Nephron (organoid): ENCODE measurements at regions not wholly inside any gene's neighbourhood (a gene's known extent, or its start where the extent isn't known, plus 50 kb on each side); places are given as distances from the start of the nearest gene placed in this dataset.

Experiments
- H3K27ac Mint-ChIP-seq, 3 experiments: 2 replicates each; pipeline ENCODE4 v1.8.0; 2020; ENCODE audit warnings: mixed read lengths in 3 of 3, mild to moderate bottlenecking in 2 of 3, moderate library complexity in 1 of 3
- H3K27me3 Mint-ChIP-seq: 2 replicates; pipeline ENCODE4 v1.8.0; 2021; ENCODE audit warnings: low read depth, mild to moderate bottlenecking, moderate library complexity, mixed read lengths
- H3K36me3 Mint-ChIP-seq: 2 replicates; pipeline ENCODE4 v1.8.0; 2020; ENCODE audit warnings: low read depth, mixed read lengths
- H3K4me1 Mint-ChIP-seq: 2 replicates; pipeline ENCODE4 v1.8.0; 2020; ENCODE audit warnings: mixed read lengths
- H3K4me3 Mint-ChIP-seq, 3 experiments: 2 replicates each; pipeline ENCODE4 v1.8.0; 2020; ENCODE audit warnings: mild to moderate bottlenecking in 3 of 3, mixed read lengths in 3 of 3, moderate library complexity in 2 of 3
- H3K9me3 Mint-ChIP-seq: 2 replicates; pipeline ENCODE4 v1.8.0; 2020; ENCODE audit warnings: mixed read lengths
- CTCF ChIP-seq, 3 experiments: fragments of 200-600 bp; sonication (generic); IDR thresholded peaks; one replicate each; pipeline ENCODE4 v1.5.0; 2021; ENCODE audit warnings: antibody characterized with exemption in 3 of 3; ENCODE audit not compliant: unreplicated experiment in 3 of 3

GRCh38 chr2:173696274-173696673 is 268.9 kb downstream of the SP3 start:
- Mint-ChIP-seq H3K27me3 (peaks cover 3% of the 10 kb centered on the region), H3K9me3 (peaks cover 13% of the 10 kb centered on the region), H3K36me3 (no peaks in the 10 kb centered on the region), H3K4me1 (peaks cover 5% of the 10 kb centered on the region), H3K4me3 (no peak overlapping the region), H3K27ac (no peak overlapping the region)
- TF ChIP-seq CTCF (IDR thresholded peaks at IDR 0.05; ENCODE audit: unreplicated experiment in 3 of 3): no peak

- peaks cover 3% of the 10 kb centered on the region for H3K27me3 Mint-ChIP-seq
- no peak overlapping the region for H3K4me3 Mint-ChIP-seq
- no peaks in the 10 kb centered on the region for H3K36me3 Mint-ChIP-seq
- H3K4me1 Mint-ChIP-seq: no peaks in the 10 kb centered on the region
- no peak overlapping the region for H3K27ac Mint-ChIP-seq
- peaks cover 13% of the 10 kb centered on the region for H3K9me3 Mint-ChIP-seq
- TF ChIP-seq CTCF (IDR thresholded peaks at IDR 0.05; ENCODE audit: unreplicated experiment in 3 of 3): no peak
Observed at GRCh38 chr2:173697929-173698328, 267.2 kb downstream of the SP3 start.

- no peak for TF ChIP-seq CTCF (IDR thresholded peaks at IDR 0.05; ENCODE audit: unreplicated experiment in 3 of 3)
- Mint-ChIP-seq H3K9me3 (peaks cover 3% of the 10 kb centered on the region), H3K4me1 (peaks cover 6% of the 10 kb centered on the region)
Observed at GRCh38 chr2:173705656-173706055, 259.5 kb downstream of the SP3 start.

GRCh38 chr2:173706936-173707335 is 258.2 kb downstream of the SP3 start:
- no peak for TF ChIP-seq CTCF (IDR thresholded peaks at IDR 0.05; ENCODE audit: unreplicated experiment in 3 of 3)
- Mint-ChIP-seq H3K4me1 (peaks cover 6% of the 10 kb centered on the region), H3K36me3 (no peaks in the 10 kb centered on the region), H3K27me3 (no peaks in the 10 kb centered on the region), H3K27ac (no peak overlapping the region), H3K4me3 (no peak overlapping the region), H3K9me3 (peaks cover 3% of the 10 kb centered on the region)

More at GRCh38 chr2:173705656-173706055, 259.5 kb downstream of the SP3 start:
- H3K27me3 Mint-ChIP-seq: no peaks in the 10 kb centered on the region
- no peak overlapping the region for H3K27ac Mint-ChIP-seq
- no peaks in the 10 kb centered on the region for H3K36me3 Mint-ChIP-seq
- H3K4me3 Mint-ChIP-seq: no peak overlapping the region

GRCh38 chr2:173708806-173709205 is 256.4 kb downstream of the SP3 start:
- TF ChIP-seq CTCF (IDR thresholded peaks at IDR 0.05; ENCODE audit: unreplicated experiment in 3 of 3): no peak
- Mint-ChIP-seq H3K9me3 (peaks cover 3% of the 10 kb centered on the region), H3K4me3 (no peak overlapping the region), H3K27ac (peak overlapping the region in 2 of 3 experiments; percentile 60 to 70), H3K27me3 (no peaks in the 10 kb centered on the region), H3K36me3 (no peaks in the 10 kb centered on the region), H3K4me1 (peaks cover 6% of the 10 kb centered on the region)

GRCh38 chr2:173711816-173712215 is 253.4 kb downstream of the SP3 start:
- Mint-ChIP-seq H3K9me3 (no peaks in the 10 kb centered on the region), H3K27me3 (no peaks in the 10 kb centered on the region), H3K4me1 (peaks cover 25% of the 10 kb centered on the region), H3K36me3 (no peaks in the 10 kb centered on the region), H3K4me3 (no peak overlapping the region), H3K27ac (no peak overlapping the region)
- TF ChIP-seq CTCF (IDR thresholded peaks at IDR 0.05; ENCODE audit: unreplicated experiment in 3 of 3): no peak
